HepG2 (cell line): ENCODE measurements at regions not wholly inside any gene's neighbourhood (a gene's known extent, or its start where the extent isn't known, plus 50 kb on each side); places are given as distances from the start of the nearest gene placed in this dataset.

Experiments
- ATAC-seq: fragments of 200-7000 bp; cut with Tn5 transposase; 3 replicates; pipeline ENCODE4 v1.9.1; 2020; ENCODE audit warnings: mild to moderate bottlenecking, moderate library complexity
- BruUV-seq: library from RNA; stranded (reverse); fragments of 400-500 nt; replicated peaks from 2 replicates; lab custom pipeline; 2021; lab: Mats Ljungman, UMichigan
- CTCF ChIA-PET: fragments of 300-600 bp; formaldehyde crosslinking; extraction: SDS; loops from one replicate; lab custom pipeline; 2021; ENCODE audit warnings: low total read pairs, inconsistent platforms, low intra/inter-chr PET ratio; lab: Yijun Ruan, JAX
- POLR2A ChIA-PET: fragments of 350-600 bp; sonication (Branson Sonifier 250); formaldehyde crosslinking; loops from one replicate; lab custom pipeline; 2020; ENCODE audit warnings: antibody characterized with exemption, inconsistent platforms; lab: Yijun Ruan, JAX
- DNase-seq: peaks from one replicate; pipeline ENCODE4 v3.0.0-alpha.2; 2015; ENCODE audit warnings: low spot score
- FAIRE-seq: peaks from 3 replicates; lab custom pipeline; 2011; peaks lifted over from hg19 to GRCh38; lab: Jason Lieb, UNC
- H2AFZ ChIP-seq: one replicate; pipeline ENCODE4 v1.6.1; 2011; ENCODE audit warnings: low read length, inconsistent platforms
- H3K27ac ChIP-seq: fragments of 300-600 bp; 3 replicates; pipeline ENCODE4 v1.8.0; 2011; ENCODE audit warnings: mixed run types, mild to moderate bottlenecking, mixed read lengths, low read length, inconsistent platforms; ENCODE audit not compliant: insufficient read depth; ENCODE audit errors: extremely low read length
- H3K27me3 ChIP-seq, 2 experiments: fragments of 200-600 bp in 1 of 2; 2 replicates in 1 of 2; 3 replicates in 1 of 2; pipeline versions ENCODE4 v1.6.0 to v1.8.0; 2011; ENCODE audit warnings: low read length in 2 of 2, mild to moderate bottlenecking in 2 of 2, moderate library complexity in 2 of 2, inconsistent platforms in 1 of 2; ENCODE audit not compliant: insufficient read depth in 2 of 2, control insufficient read depth in 1 of 2
- H3K36me3 ChIP-seq, 2 experiments: fragments of 200-600 bp in 1 of 2; replicated peaks in 1 of 2; 2 replicates in 1 of 2; 3 replicates in 1 of 2; pipeline versions ENCODE4 v1.5.1 to v1.8.0; 2011; ENCODE audit warnings: low read length in 2 of 2, inconsistent platforms in 1 of 2; ENCODE audit not compliant: insufficient read depth in 2 of 2, control insufficient read depth in 1 of 2
- H3K4me1 ChIP-seq: 2 replicates; pipeline ENCODE4 v1.5.1; 2012; ENCODE audit warnings: low read length, inconsistent platforms; ENCODE audit not compliant: insufficient read depth
- H3K4me2 ChIP-seq: 2 replicates; pipeline ENCODE4 v1.6.0; 2011; ENCODE audit warnings: low read depth, low read length, inconsistent platforms
- H3K4me3 ChIP-seq, 3 experiments: fragments of 200-600 bp in 1 of 3; sonication (generic), shearing (Covaris generic) in 1 of 3; replicated peaks in 1 of 3; 2 replicates each; pipeline ENCODE4 v1.5.1; 2011 to 2016; ENCODE audit warnings: low read length in 3 of 3, inconsistent platforms in 2 of 3, low read depth in 2 of 3, mild to moderate bottlenecking in 2 of 3, control low read depth in 1 of 3, mixed read lengths in 1 of 3; ENCODE audit not compliant: insufficient read depth in 1 of 3
- H3K79me2 ChIP-seq: one replicate; pipeline ENCODE4 v1.6.1; 2011; ENCODE audit warnings: low read length, inconsistent platforms; ENCODE audit not compliant: insufficient read depth
- H3K9ac ChIP-seq: 2 replicates; pipeline ENCODE4 v1.6.0; 2011; ENCODE audit warnings: mild to moderate bottlenecking, low read depth, low read length, inconsistent platforms; ENCODE audit not compliant: insufficient read depth
- H3K9me3 ChIP-seq: 2 replicates; pipeline ENCODE4 v1.5.1; 2012; ENCODE audit warnings: mild to moderate bottlenecking, low read length
- H4K20me1 ChIP-seq: 2 replicates; pipeline ENCODE4 v1.6.0; 2011; ENCODE audit warnings: inconsistent platforms, mild to moderate bottlenecking, low read length, moderate library complexity; ENCODE audit not compliant: insufficient read depth
- MAFF ChIP-seq: IDR thresholded peaks from 2 replicates; pipeline ENCODE4 v1.6.1; 2011; ENCODE audit warnings: low read depth, low read length, improper control_type of control experiment
- NR2F2 ChIP-seq: IDR thresholded peaks from 2 replicates; pipeline ENCODE4 v1.6.1; 2012; ENCODE audit warnings: low read depth, inconsistent platforms, borderline replicate concordance
- ZNF224 ChIP-seq: sonication (generic); formaldehyde crosslinking; IDR thresholded peaks from 2 replicates; pipeline ENCODE4 v1.5.0; 2020; ENCODE audit warnings: mild to moderate bottlenecking, missing genetic modification reagents
- ZNF7 ChIP-seq: IDR thresholded peaks from 2 replicates; pipeline ENCODE4 v1.6.1; 2016; ENCODE audit warnings: missing biosample characterization, missing genetic modification reagents
- WGBS: methylation state at CpG from one replicate; pipeline ENCODE4 v1.1.6; 2017; ENCODE audit warnings: low lambda C conversion rate; 5-methylcytosine and 5-hydroxymethylcytosine counted together
- in situ Hi-C: cut with HindIII; loops from 2 replicates; pipeline ENCODE4 v1.10.0; 2017; ENCODE audit warnings: low pct_unique_long_range_greater_than_20kb; ENCODE audit not compliant: extremely low pct_ligation_motif_present
- intact Hi-C: fragments of 100-400 bp; cut with micrococcal nuclease; formaldehyde crosslinking; loops from one replicate; pipeline ENCODE4 v1.10.0; 2022; ENCODE audit not compliant: unreplicated experiment
- TF ChIP-seq, protein P1 (sequence below): sonication (generic); formaldehyde crosslinking; IDR thresholded peaks from 2 replicates; pipeline ENCODE4 v1.4.0; 2020; ENCODE audit warnings: missing genetic modification reagents
- TF ChIP-seq, protein P2 (sequence below): IDR thresholded peaks from 2 replicates; pipeline ENCODE4 v1.6.1; 2016; ENCODE audit warnings: missing genetic modification reagents, missing compliant biosample characterization

DNA sequence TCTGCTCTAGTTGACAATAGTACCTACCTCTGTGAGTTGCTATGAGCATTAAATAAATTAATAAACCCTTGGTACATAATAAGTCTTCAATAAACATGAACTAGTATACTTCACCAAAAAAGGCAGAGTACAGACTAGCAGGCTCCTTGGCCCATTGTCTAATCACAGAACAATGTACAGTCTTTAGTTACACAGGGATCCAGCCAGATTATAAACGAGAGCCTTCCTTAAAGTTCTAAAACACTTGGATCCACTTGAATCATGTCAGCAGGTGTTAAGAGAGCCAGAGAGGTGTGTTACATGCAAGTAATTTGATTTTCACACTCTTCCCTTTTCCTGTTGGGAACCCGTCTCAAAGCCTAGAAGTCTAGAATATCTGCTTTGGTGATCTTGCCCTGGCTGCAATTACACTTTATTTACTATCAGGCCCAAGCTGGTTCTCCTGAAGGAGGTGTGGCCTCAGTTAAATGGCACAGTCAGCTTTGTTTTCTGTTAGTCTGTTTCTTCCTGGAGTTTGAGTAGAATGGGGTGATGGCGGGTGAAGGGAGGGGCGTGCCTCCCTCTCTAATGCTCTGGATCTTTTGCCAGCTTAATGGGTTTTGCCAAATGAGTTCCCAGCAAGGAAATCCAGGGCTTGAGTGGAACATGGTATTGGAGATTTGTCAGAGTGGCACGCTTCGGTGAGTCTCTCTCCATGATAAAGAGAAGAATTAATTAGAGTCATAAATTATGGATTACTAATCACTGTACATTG, 570.9 kb upstream of the CAMK1G start:
- H3K4me1 ChIP-seq, result no peaks in the 10 kb centered on the region
- no peak overlapping the region for H3K4me3 ChIP-seq
- H3K79me2 ChIP-seq, result no peaks in the 10 kb centered on the region
- H3K9ac ChIP-seq, result no peak overlapping the region
- ChIA-PET CTCF (no interaction called here), POLR2A (no interaction called here)
- FAIRE-seq, result no peak
- peaks cover 18% of the 10 kb centered on the region for H3K9me3 ChIP-seq
- no peaks in the 10 kb centered on the region for H4K20me1 ChIP-seq
- no peak overlapping the region for H3K27ac ChIP-seq
- ATAC-seq, result no peak
- H3K4me2 ChIP-seq, result no peak overlapping the region
- no peak for DNase-seq
- WGBS, result 13% methylated on average over 6 of the region's 6 CpGs
- intact Hi-C loops (no loop called here), in situ Hi-C loops (no loop called here)
- H3K27me3 ChIP-seq, result no peaks in the 10 kb centered on the region
- H2AFZ ChIP-seq, result no peak overlapping the region
- BruUV-seq, result no TSS peak
- no peaks in the 10 kb centered on the region for H3K36me3 ChIP-seq
- no peak for TF ChIP-seq ZNF224 (CRISPR knock-in tag)
- TF ChIP-seq MAFF, result no peak
- TF ChIP-seq, protein P1, sequence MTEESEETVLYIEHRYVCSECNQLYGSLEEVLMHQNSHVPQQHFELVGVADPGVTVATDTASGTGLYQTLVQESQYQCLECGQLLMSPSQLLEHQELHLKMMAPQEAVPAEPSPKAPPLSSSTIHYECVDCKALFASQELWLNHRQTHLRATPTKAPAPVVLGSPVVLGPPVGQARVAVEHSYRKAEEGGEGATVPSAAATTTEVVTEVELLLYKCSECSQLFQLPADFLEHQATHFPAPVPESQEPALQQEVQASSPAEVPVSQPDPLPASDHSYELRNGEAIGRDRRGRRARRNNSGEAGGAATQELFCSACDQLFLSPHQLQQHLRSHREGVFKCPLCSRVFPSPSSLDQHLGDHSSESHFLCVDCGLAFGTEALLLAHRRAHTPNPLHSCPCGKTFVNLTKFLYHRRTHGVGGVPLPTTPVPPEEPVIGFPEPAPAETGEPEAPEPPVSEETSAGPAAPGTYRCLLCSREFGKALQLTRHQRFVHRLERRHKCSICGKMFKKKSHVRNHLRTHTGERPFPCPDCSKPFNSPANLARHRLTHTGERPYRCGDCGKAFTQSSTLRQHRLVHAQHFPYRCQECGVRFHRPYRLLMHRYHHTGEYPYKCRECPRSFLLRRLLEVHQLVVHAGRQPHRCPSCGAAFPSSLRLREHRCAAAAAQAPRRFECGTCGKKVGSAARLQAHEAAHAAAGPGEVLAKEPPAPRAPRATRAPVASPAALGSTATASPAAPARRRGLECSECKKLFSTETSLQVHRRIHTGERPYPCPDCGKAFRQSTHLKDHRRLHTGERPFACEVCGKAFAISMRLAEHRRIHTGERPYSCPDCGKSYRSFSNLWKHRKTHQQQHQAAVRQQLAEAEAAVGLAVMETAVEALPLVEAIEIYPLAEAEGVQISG (CRISPR knock-in tag), result no peak
- TF ChIP-seq, protein P2, sequence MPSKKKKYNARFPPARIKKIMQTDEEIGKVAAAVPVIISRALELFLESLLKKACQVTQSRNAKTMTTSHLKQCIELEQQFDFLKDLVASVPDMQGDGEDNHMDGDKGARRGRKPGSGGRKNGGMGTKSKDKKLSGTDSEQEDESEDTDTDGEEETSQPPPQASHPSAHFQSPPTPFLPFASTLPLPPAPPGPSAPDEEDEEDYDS (CRISPR knock-in tag), result no peak
- no peak for TF ChIP-seq ZNF7 (CRISPR knock-in tag)
- no peak for TF ChIP-seq NR2F2
